Osteoblast (primary cell): ENCODE measurements at regions not wholly inside any gene's neighbourhood (a gene's known extent, or its start where the extent isn't known, plus 50 kb on each side); places are given as distances from the start of the nearest gene placed in this dataset.
A peak's percentile ranks its signal among the peaks of the same experiment; 100 is the strongest.

ENCODE experiments used
- DNase-seq: peaks from one replicate; pipeline ENCODE4 v3.0.0; 2011; ENCODE audit warnings: low spot score, mixed read lengths; ENCODE audit not compliant: insufficient read length; ENCODE audit errors: missing footprints
- H2AFZ ChIP-seq: 2 replicates; pipeline ENCODE4 v1.6.0; 2011; ENCODE audit warnings: mild to moderate bottlenecking, low read length
- H3K27ac ChIP-seq: 2 replicates; pipeline ENCODE4 v1.5.1; 2011; ENCODE audit warnings: mild to moderate bottlenecking, low read depth, low read length, moderate library complexity
- H3K27me3 ChIP-seq: 2 replicates; pipeline ENCODE4 v1.6.0; 2012; ENCODE audit warnings: mild to moderate bottlenecking, control low read depth, inconsistent platforms, low read length, moderate library complexity; ENCODE audit not compliant: insufficient read depth
- H3K36me3 ChIP-seq: 2 replicates; pipeline ENCODE4 v1.5.1; 2011; ENCODE audit warnings: mild to moderate bottlenecking, low read length, control low read depth, moderate library complexity; ENCODE audit not compliant: insufficient read depth
- H3K4me1 ChIP-seq: 2 replicates; pipeline ENCODE4 v1.5.1; 2011; ENCODE audit warnings: mild to moderate bottlenecking, low read length, control low read depth, moderate library complexity; ENCODE audit not compliant: insufficient read depth
- H3K4me2 ChIP-seq: 2 replicates; pipeline ENCODE4 v1.6.0; 2011; ENCODE audit warnings: mild to moderate bottlenecking, low read length; ENCODE audit not compliant: insufficient read depth
- H3K4me3 ChIP-seq: fragments of 200-600 bp; sonication (generic); 3 replicates; pipeline ENCODE4 v1.5.1; 2012; ENCODE audit warnings: mild to moderate bottlenecking, low read length, inconsistent platforms; ENCODE audit not compliant: insufficient read depth
- H3K79me2 ChIP-seq: 2 replicates; pipeline ENCODE4 v1.6.0; 2012; ENCODE audit warnings: mild to moderate bottlenecking, low read length, control low read depth, inconsistent platforms; ENCODE audit not compliant: insufficient read depth
- H3K9me3 ChIP-seq: 2 replicates; pipeline ENCODE4 v1.5.1; 2011; ENCODE audit warnings: low read depth, low read length, control low read depth
- H4K20me1 ChIP-seq: 2 replicates; pipeline ENCODE4 v1.6.0; 2012; ENCODE audit warnings: mild to moderate bottlenecking, low read length, control low read depth; ENCODE audit not compliant: insufficient read depth
- TF ChIP-seq, protein P1 (sequence below): IDR thresholded peaks from 2 replicates; pipeline ENCODE4 v1.5.1; 2011; ENCODE audit warnings: mild to moderate bottlenecking, low read depth, low read length, moderate library complexity; ENCODE audit errors: extremely low read depth

DNA sequence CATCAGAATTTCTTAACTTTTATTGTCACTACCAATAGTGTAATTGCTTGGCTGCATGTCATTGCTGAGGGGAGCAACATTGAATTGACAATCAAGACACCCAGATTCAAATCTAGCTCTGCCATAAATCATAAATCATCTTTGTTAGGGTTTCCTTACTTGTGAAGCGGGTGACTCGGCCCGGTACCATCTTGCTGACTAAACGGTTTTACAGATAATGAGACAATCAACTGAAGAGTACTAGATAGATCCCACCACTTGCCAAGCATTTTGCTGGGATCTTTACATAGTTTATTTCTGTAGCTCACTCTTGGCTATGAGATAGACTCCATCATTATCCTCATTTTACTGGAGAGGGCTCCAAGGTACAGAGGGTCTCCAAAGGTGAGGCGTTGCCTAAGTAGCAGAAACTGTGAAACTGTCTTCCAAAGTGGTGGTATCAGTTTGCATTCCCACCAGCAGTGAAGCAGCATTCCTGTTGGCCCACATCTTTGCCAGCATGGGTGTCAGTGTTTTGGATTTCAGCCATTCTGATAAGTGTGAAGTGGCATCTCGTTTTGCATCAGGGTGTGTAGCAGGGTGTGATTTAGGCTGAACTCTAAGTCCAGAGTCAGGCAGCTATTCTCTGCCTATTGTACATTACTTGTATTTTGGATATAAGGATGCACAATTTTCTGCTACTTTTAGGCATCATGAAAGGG is 168.7 kb upstream of the BMPER start:
- Histone ChIP-seq H3K4me3 (no peak overlapping the region), H4K20me1 (no peaks in the 10 kb centered on the region), H3K27ac (no peak overlapping the region), H3K4me2 (no peak overlapping the region), H3K4me1 (no peaks in the 10 kb centered on the region), H3K79me2 (no peaks in the 10 kb centered on the region), H3K9me3 (no peaks in the 10 kb centered on the region), H3K36me3 (no peaks in the 10 kb centered on the region), H3K27me3 (no peaks in the 10 kb centered on the region), H2AFZ (no peak overlapping the region)
- TF ChIP-seq, protein P1, sequence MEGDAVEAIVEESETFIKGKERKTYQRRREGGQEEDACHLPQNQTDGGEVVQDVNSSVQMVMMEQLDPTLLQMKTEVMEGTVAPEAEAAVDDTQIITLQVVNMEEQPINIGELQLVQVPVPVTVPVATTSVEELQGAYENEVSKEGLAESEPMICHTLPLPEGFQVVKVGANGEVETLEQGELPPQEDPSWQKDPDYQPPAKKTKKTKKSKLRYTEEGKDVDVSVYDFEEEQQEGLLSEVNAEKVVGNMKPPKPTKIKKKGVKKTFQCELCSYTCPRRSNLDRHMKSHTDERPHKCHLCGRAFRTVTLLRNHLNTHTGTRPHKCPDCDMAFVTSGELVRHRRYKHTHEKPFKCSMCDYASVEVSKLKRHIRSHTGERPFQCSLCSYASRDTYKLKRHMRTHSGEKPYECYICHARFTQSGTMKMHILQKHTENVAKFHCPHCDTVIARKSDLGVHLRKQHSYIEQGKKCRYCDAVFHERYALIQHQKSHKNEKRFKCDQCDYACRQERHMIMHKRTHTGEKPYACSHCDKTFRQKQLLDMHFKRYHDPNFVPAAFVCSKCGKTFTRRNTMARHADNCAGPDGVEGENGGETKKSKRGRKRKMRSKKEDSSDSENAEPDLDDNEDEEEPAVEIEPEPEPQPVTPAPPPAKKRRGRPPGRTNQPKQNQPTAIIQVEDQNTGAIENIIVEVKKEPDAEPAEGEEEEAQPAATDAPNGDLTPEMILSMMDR, result no peak
- no peak for DNase-seq

DNA sequence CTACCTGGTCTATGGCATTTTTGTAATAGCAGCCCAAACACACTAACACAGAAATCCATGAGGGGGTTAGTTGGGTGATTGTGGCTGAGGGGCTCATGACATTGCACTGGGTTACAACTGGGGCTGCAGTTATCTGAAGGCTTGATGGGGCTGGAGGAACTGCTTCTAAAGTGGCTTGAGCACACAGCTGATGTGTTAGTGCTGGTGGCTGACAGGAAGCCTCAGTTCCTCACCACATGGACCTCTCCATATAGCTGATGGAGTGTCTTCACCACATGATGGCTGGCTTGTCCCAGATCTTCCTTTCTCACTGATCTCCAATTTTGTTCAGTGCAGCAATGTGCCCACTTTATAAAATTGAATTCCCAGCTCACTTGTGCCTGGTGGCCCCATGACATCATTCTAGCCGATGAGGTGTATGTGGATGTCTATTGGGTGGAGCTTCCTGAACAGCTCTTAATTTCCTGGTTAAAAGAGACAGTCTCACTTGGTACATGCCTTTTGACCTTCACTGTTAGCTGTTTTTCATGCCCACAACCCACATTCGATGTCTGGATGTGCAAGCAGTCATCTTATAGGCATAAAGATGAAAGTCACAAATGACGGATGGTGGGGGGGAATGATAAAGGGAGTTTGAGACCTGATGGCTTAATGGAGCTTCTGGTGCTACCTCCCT is 166.9 kb upstream of the BMPER start:
- H3K4me2 ChIP-seq, result no peak overlapping the region
- no peak overlapping the region for H3K4me3 ChIP-seq
- no peaks in the 10 kb centered on the region for H3K9me3 ChIP-seq
- H4K20me1 ChIP-seq, result no peaks in the 10 kb centered on the region
- no peaks in the 10 kb centered on the region for H3K79me2 ChIP-seq
- H3K27ac ChIP-seq, result no peak overlapping the region
- no peak for DNase-seq
- H2AFZ ChIP-seq, result no peak overlapping the region
- H3K36me3 ChIP-seq, result no peaks in the 10 kb centered on the region
- TF ChIP-seq, protein P1, result no peak
- no peaks in the 10 kb centered on the region for H3K27me3 ChIP-seq
- peaks cover 9% of the 10 kb centered on the region for H3K4me1 ChIP-seq

DNA sequence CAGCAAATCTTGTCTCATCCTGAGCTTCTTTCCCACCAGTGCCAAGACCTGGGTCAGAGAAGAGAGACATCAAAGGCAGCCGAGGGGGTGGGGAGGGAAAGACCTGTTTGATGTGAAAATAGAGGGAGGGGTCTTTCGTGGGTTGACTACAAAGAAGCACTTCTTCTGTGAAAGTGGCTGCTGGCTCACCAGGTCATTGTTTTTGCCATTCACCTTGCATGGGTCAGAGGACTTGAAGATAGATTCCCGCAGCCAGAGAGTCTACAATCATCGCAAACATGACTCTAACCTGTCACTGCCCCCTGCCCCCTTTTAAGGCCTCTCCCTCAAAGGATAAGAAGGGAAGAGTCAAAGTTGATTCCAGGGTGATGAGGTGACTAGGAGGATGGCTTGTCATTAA is 166.1 kb upstream of the BMPER start:
- Histone ChIP-seq H3K36me3 (no peaks in the 10 kb centered on the region), H3K9me3 (no peaks in the 10 kb centered on the region), H4K20me1 (no peaks in the 10 kb centered on the region), H2AFZ (no peak overlapping the region), H3K4me1 (peaks cover 18% of the 10 kb centered on the region), H3K4me2 (no peak overlapping the region), H3K79me2 (no peaks in the 10 kb centered on the region), H3K4me3 (no peak overlapping the region), H3K27ac (no peak overlapping the region), H3K27me3 (no peaks in the 10 kb centered on the region)
- no peak for DNase-seq
- TF ChIP-seq, protein P1, result no peak

DNA sequence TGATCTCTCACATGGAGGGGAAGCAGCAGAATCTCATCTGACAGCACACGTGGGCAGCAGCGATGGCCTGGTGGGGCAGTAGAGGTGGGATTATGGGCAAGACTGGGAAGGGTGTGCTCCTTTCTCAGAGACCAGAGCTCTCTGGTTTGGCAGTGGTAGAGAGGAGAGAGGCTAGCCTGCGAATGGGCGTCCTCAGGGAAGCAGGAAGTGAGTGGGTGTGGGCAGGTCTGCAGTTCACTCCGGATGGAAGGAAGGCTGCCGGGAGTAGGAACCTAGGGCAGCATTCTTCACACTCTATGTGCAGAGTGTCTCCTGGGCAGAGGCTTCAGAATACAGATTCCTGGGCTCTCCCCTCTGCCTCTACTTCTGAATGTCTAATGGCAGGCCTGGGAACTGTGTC is 162.8 kb upstream of the BMPER start:
- Histone ChIP-seq H3K4me3 (no peak overlapping the region), H3K79me2 (no peaks in the 10 kb centered on the region), H3K4me2 (no peak overlapping the region), H3K9me3 (no peaks in the 10 kb centered on the region), H3K4me1 (peaks cover 25% of the 10 kb centered on the region), H4K20me1 (no peaks in the 10 kb centered on the region), H3K27me3 (no peaks in the 10 kb centered on the region), H3K36me3 (no peaks in the 10 kb centered on the region), H2AFZ (peak overlapping the region; percentile 52), H3K27ac (peak overlapping the region; percentile 78)
- DNase-seq, result peak; percentile 17
- TF ChIP-seq, protein P1, result no peak
